ENCODE measurements at regions not wholly inside any gene's neighbourhood (a gene's known extent, or its start where the extent isn't known, plus 50 kb on each side); places are given as distances from the start of the nearest gene placed in this dataset.

- no peak for TF ChIP-seq ZNF488 (tag by site-specific recombination; IDR thresholded peaks at IDR 0.05)
- no peak for TF ChIP-seq ZNF558 (tag by site-specific recombination; IDR thresholded peaks at IDR 0.05)
- no peak for TF ChIP-seq ZNF624 (tag by site-specific recombination; IDR thresholded peaks at IDR 0.05)
- no peak for TF ChIP-seq ZNF354C (tag by site-specific recombination; IDR thresholded peaks at IDR 0.05; ENCODE audit: borderline replicate concordance, low read depth)
- no peak for TF ChIP-seq KLF17 (tag by site-specific recombination; IDR thresholded peaks at IDR 0.05)
- TF ChIP-seq ZNF704 (tag by site-specific recombination; IDR thresholded peaks at IDR 0.05) = no peak
- no peak for TF ChIP-seq ZNF398 (tag by site-specific recombination; IDR thresholded peaks at IDR 0.05)
Observed at GRCh38 chr1:42006093-42006492, 87.4 kb upstream of the HIVEP3 start (continued).

- ChIA-PET POLR2A (no interaction called here), CTCF (no interaction called here)
- no peak overlapping the region for H3K27ac ChIP-seq (ENCODE audit: extremely low read depth, low read depth, low read length)
- no peaks in the 10 kb centered on the region for H3K36me3 ChIP-seq (ENCODE audit: control insufficient read depth in 2 of 2, insufficient read depth in 1 of 2, low read length in 2 of 2)
- H3K9me3 ChIP-seq (ENCODE audit: control insufficient read depth, insufficient read depth, low read depth, low read length) = no peaks in the 10 kb centered on the region
- no peak overlapping the region for H3K4me3 ChIP-seq (ENCODE audit: low read depth, low read length)
- no peaks in the 10 kb centered on the region for H3K4me1 ChIP-seq (ENCODE audit: control insufficient read depth, insufficient read depth, low read length)
- TF ChIP-seq ZNF341 (tag by site-specific recombination; IDR thresholded peaks at IDR 0.05; ENCODE audit: low read depth) (no peak), ZNF324 (tag by site-specific recombination; IDR thresholded peaks at IDR 0.05) (no peak), ZBTB44 (tag by site-specific recombination; IDR thresholded peaks at IDR 0.05) (no peak), TSHZ1 (tag by site-specific recombination; IDR thresholded peaks at IDR 0.05; ENCODE audit: borderline replicate concordance) (no peak), ZFP41 (tag by site-specific recombination; IDR thresholded peaks at IDR 0.05; ENCODE audit: borderline replicate concordance) (no peak), ZNF843 (tag by site-specific recombination; IDR thresholded peaks at IDR 0.05) (no peak), ZNF830 (tag by site-specific recombination; IDR thresholded peaks at IDR 0.05; ENCODE audit: low read depth) (no peak), ZFP69B (tag by site-specific recombination; IDR thresholded peaks at IDR 0.05) (no peak), ZBTB49 (tag by site-specific recombination; IDR thresholded peaks at IDR 0.05; ENCODE audit: low read depth) (no peak), PRDM1 (tag by site-specific recombination; IDR thresholded peaks at IDR 0.05) (no peak), ZNF2 (tag by site-specific recombination; IDR thresholded peaks at IDR 0.05) (no peak), PRDM10 (tag by site-specific recombination; IDR thresholded peaks at IDR 0.05) (no peak), ZNF560 (tag by site-specific recombination; IDR thresholded peaks at IDR 0.05; ENCODE audit: borderline replicate concordance) (no peak)
Observed at GRCh38 chr1:42005530-42005929, 86.8 kb upstream of the HIVEP3 start.
